Stimulated activated CD4-positive, alpha-beta T cell treated with anti-CD3 and anti-CD28 coated beads, Interleukin-1b, Interleukin-23, amount 100 ng/mL, for 1 hour (primary cell): ENCODE measurements at regions not wholly inside any gene's neighbourhood (a gene's known extent, or its start where the extent isn't known, plus 50 kb on each side); places are given as distances from the start of the nearest gene placed in this dataset.

Experiments used
- DNase-seq, 2 donors: peaks; one replicate each; pipeline ENCODE4 v3.0.0-alpha.2; 2020; ENCODE audit warnings: low read depth in 2 of 2

DNA sequence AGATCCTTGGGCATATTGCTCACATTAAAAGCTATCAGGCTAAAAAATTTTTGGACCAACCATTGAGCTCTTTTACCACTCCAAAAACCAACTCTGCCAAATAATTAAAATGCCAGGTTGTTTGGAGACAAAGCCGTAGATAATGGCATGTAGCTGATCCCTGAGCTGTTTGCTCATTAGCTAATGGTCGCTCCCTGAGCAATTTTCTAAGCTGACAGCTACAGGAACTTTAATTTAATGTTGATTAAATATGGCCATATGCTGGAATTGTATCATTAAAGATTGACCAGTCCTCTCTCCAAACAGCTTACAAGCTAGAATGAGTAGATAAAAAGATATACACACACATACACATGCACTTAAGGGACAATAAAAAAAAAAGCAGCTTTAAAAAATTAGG lies 216.2 kb upstream of the ARHGAP20 start:
- DNase-seq, result no peak

- DNase-seq, result no peak
These were observed 209.7 kb upstream of the ARHGAP20 start for GRCh38 chr11:110921742-110922521.

DNA sequence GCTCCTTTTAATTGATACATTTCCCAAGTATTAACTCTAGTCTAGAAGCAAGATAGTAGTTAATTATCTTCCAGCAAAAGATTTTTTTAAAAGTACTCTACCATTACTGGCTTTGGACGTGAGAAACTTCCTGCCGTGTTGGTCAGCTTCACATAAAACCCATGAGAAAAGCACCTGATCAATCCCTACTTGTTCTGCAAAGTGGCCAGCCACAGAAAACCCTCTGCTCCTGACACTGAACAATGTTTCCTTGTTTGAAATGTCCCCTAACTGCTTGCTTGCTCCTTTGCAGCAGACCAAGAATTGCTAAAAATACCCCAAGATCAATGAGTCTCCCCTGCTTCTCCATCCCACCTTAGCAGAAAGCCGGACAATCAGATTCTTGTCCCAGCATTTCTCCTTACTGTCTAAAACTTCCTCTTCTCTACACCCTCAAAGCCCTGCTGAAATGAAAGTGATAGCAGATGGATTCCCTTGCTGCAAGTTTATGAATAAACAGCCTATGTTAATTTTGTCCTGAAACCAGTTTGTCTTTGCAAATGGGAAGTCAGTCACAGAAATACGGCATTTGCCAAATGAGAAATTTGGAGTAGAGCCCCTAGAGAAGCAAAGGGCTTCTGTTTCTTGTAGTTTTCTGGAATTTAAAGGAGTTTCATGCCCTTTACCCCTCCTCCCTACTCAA lies 207.1 kb upstream of the ARHGAP20 start:
- no peak for DNase-seq

GRCh38 chr11:110918351-110918750 lies 206.1 kb upstream of the ARHGAP20 start:
- no peak for DNase-seq

GRCh38 chr11:110912437-110912836 lies 200.2 kb upstream of the ARHGAP20 start:
- DNase-seq, result no peak

DNA sequence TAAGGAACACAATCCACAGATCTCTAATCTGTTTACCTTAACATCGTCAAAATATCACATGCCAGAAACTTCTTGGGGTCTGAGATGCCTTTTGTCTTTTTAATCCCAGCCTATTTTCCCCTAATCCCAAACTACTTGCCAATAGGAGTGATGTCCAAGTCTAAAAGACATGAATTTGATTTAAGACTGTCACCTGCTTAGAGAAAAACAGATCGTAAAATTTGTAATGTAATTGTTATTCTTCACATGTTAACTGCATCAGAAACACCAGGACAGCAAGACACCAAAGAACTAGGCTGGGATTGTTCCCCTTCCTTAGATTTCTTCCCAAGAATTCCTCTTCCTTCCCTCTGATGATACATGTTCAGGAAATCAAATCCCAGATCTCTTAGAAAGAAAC lies 198.1 kb upstream of the ARHGAP20 start:
- DNase-seq, result no peak

DNA sequence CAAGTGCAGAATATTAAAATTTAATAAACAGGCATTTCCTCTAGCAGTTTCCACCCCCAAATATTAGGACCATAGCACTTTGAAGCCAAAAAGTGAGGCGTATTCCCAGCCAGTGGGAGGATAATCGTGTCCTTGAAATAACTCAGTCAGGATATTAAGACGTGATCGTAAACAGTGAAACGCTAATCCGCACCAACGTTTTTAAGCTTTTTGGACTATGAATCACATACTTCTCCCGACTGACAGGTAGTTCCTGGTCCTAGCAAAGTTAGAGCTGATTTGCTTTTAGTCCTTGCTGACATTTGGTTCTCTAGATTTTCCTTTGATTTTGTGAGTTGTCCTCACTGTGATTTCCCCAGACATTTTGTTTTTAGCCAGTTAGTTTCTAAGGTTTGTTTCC lies 197.1 kb upstream of the ARHGAP20 start:
- DNase-seq, result no peak

- no peak for DNase-seq
These were observed 196.3 kb upstream of the ARHGAP20 start for GRCh38 chr11:110908401-110909105.

GRCh38 chr11:110907629-110908028 lies 195.4 kb upstream of the ARHGAP20 start:
- DNase-seq, result no peak

DNA sequence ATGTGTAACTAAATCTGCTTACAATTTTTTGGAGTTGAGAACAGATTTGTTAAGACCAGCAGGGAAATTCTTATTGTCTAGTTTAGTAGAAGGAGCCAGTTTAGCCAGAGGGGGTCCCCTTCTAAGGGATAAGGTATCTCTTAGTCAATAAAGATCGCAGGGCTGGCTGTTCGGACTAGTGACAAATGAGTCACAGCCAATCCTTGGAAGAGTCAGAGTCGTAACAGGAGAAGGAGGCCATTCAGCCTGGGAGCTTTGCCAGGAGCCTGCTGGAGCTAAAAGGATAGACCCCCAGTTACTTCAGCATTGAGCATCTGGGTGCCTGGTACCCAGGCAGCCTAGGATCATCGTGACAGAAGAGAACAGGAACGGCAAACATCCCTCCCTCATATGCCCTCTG lies 191.6 kb upstream of the ARHGAP20 start:
- no peak for DNase-seq

- no peak for DNase-seq
These were observed 191.1 kb upstream of the ARHGAP20 start for GRCh38 chr11:110903378-110903777.

- DNase-seq, result no peak
These were observed 189.2 kb upstream of the ARHGAP20 start for GRCh38 chr11:110901441-110901840.

- DNase-seq, result no peak
These were observed 188.2 kb upstream of the ARHGAP20 start for GRCh38 chr11:110900426-110900825.

DNA sequence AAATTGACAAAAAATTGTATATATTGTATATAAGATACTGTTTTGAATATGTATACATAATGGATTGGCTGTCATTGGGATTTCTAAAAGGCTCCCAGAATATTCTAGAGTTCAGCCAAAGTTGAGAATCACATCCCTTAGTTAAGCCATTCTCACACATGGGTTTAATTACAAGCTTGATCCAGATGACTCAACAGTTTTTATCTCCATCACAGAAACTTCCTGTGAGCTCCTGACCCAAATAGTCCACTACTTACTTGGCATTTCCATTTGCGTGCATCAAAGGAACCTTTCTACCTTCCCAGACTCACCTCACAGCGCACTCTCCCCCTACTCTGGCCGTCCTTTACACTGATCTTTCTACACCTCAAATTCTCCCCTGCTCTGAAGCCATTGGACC lies 184.8 kb upstream of the ARHGAP20 start:
- DNase-seq, result no peak

- no peak for DNase-seq
These were observed 184.1 kb upstream of the ARHGAP20 start for GRCh38 chr11:110896358-110896757.

GRCh38 chr11:110894224-110894623 lies 182.0 kb upstream of the ARHGAP20 start:
- no peak for DNase-seq

- DNase-seq, result no peak
These were observed 180.6 kb upstream of the ARHGAP20 start for GRCh38 chr11:110892741-110893285.

- DNase-seq, result no peak
These were observed 179.2 kb upstream of the ARHGAP20 start for GRCh38 chr11:110891411-110891810.

GRCh38 chr11:110890995-110891394 lies 178.8 kb upstream of the ARHGAP20 start:
- no peak for DNase-seq

- no peak for DNase-seq
These were observed 174.2 kb upstream of the ARHGAP20 start for GRCh38 chr11:110886288-110886970.

DNA sequence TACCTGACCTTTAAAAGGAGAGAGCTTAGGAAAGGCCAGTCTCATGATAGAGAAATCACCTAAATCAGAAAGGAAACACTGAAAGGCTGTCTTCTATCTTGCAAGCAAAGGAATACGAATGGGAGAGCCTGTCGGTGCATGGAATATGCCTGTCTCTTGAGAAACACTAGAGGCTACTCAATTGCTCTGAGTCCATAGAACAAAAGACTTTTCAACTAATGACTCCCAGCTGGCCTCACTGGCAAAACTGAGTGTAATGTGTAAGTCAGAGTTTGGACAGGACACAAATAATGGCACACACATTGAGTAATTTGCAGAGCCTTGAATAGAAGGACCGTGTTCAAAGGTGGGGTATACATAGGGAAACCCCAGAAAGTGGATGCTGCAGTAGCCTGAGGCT lies 171.0 kb upstream of the ARHGAP20 start:
- no peak for DNase-seq

- DNase-seq, result no peak
These were observed 166.3 kb upstream of the ARHGAP20 start for GRCh38 chr11:110878513-110878912.
